ENCODE measurements at regions not wholly inside any gene's neighbourhood (a gene's known extent, or its start where the extent isn't known, plus 50 kb on each side); places are given as distances from the start of the nearest gene placed in this dataset.

DNA sequence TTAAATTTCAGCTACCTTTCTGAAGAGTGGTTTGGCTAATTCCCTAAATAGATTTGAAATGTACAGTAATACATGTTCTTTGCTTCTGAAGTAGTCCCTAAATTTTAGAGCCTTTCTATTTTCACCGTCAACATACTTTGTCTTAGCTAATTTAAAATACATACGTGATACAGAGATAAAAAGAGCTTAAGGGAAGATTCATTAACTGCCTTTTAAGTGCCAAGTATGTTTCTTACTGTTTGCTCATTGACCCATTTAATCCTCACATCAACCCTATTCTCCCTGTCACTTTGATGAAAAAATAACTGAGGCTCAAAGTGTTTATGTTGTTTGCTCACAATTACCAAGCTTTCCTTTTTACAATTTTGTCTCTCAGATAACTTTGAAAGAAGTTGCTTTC is 118.6 kb upstream of the CDH7 start:
- no peak for DNase-seq
- TF ChIP-seq, protein P1, sequence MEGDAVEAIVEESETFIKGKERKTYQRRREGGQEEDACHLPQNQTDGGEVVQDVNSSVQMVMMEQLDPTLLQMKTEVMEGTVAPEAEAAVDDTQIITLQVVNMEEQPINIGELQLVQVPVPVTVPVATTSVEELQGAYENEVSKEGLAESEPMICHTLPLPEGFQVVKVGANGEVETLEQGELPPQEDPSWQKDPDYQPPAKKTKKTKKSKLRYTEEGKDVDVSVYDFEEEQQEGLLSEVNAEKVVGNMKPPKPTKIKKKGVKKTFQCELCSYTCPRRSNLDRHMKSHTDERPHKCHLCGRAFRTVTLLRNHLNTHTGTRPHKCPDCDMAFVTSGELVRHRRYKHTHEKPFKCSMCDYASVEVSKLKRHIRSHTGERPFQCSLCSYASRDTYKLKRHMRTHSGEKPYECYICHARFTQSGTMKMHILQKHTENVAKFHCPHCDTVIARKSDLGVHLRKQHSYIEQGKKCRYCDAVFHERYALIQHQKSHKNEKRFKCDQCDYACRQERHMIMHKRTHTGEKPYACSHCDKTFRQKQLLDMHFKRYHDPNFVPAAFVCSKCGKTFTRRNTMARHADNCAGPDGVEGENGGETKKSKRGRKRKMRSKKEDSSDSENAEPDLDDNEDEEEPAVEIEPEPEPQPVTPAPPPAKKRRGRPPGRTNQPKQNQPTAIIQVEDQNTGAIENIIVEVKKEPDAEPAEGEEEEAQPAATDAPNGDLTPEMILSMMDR (IDR thresholded peaks at IDR 0.05), result no peak
- TF ChIP-seq POLR2A (IDR thresholded peaks at IDR 0.05), result no peak
- Histone ChIP-seq H3K27me3 (no peaks in the 10 kb centered on the region), H3K9me3 (no peaks in the 10 kb centered on the region), H3K4me3 (no peak overlapping the region), H3K27ac (no peak overlapping the region), H3K36me3 (no peaks in the 10 kb centered on the region), H3K4me1 (no peaks in the 10 kb centered on the region)
- intact Hi-C loops (cut with DNase I; ENCODE audit: low total_unique reads), result no loop called here

DNA sequence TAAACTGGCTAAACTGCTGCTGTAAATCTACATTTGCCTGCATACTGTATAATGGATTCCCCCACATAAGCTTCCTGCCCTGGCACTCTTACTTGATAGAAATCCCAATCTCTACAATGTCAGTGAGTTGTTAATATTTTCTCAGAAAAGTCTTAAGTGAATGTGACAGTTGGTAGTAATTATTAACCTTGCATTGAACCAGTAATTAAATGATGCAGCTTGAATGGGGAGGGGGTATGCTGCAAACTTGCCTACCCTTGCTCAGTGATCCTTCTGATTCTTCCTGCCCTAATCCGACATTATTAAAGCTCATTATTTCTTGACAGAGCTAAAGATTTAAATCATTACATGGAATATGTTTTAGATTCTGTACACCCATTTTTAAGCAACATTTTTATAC is 119.0 kb upstream of the CDH7 start:
- DNase-seq, result no peak
- intact Hi-C loops (cut with DNase I; ENCODE audit: low total_unique reads), result no loop called here
- Histone ChIP-seq H3K4me1 (no peaks in the 10 kb centered on the region), H3K27me3 (no peaks in the 10 kb centered on the region), H3K4me3 (no peak overlapping the region), H3K9me3 (no peaks in the 10 kb centered on the region), H3K36me3 (no peaks in the 10 kb centered on the region), H3K27ac (no peak overlapping the region)
- TF ChIP-seq, protein P1 (IDR thresholded peaks at IDR 0.05), result no peak
- no peak for TF ChIP-seq POLR2A (IDR thresholded peaks at IDR 0.05)

DNA sequence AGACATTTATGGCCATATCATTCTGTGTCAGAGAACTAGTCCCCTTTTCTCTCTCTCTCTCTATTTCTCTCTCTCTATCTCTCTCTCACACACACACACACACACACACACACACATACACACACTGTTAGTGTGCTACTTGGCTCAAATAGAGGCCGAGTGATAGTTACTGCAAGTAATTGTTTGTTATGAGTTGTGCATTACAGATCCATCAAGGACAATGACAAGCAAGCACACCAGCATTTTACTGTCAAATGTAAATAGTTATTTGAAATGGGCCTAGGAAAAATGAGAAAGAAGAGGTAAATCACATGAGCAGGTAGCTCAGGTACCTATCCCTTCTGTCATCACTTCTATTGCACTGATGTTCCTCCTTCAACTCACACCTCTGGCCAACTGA is 122.4 kb upstream of the CDH7 start:
- Histone ChIP-seq H3K27me3 (no peaks in the 10 kb centered on the region), H3K4me3 (no peak overlapping the region), H3K27ac (no peak overlapping the region), H3K4me1 (no peaks in the 10 kb centered on the region), H3K36me3 (no peaks in the 10 kb centered on the region), H3K9me3 (no peaks in the 10 kb centered on the region)
- DNase-seq, result no peak
- TF ChIP-seq, protein P1 (IDR thresholded peaks at IDR 0.05), result no peak
- TF ChIP-seq POLR2A (IDR thresholded peaks at IDR 0.05), result no peak
- intact Hi-C loops (cut with DNase I; ENCODE audit: low total_unique reads), result no loop called here

DNA sequence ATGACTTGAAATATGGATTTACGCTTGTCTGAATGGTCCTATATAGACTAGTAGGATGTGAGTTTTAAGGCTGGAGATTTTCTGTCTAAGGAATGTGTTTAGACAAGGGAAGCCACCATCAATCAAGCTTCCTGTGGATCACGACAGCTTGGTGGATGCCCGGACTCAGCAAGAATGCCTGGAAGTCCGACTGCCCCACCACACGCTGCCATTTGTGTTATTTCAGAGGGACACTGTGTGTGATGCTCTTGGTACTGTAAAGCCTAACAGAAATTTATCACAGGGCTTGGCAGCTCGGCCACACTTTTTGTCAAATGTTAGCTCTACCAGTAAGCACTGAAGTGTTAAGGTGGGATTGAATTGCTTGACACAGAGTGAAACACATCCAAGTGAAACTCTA is 127.1 kb upstream of the CDH7 start:
- Histone ChIP-seq H3K27me3 (no peaks in the 10 kb centered on the region), H3K4me3 (no peak overlapping the region), H3K9me3 (no peaks in the 10 kb centered on the region), H3K36me3 (no peaks in the 10 kb centered on the region), H3K4me1 (no peaks in the 10 kb centered on the region), H3K27ac (no peak overlapping the region)
- no peak for DNase-seq
- no peak for TF ChIP-seq POLR2A (IDR thresholded peaks at IDR 0.05)
- TF ChIP-seq, protein P1 (IDR thresholded peaks at IDR 0.05), result no peak
- intact Hi-C loops (cut with DNase I; ENCODE audit: low total_unique reads), result no loop called here

DNA sequence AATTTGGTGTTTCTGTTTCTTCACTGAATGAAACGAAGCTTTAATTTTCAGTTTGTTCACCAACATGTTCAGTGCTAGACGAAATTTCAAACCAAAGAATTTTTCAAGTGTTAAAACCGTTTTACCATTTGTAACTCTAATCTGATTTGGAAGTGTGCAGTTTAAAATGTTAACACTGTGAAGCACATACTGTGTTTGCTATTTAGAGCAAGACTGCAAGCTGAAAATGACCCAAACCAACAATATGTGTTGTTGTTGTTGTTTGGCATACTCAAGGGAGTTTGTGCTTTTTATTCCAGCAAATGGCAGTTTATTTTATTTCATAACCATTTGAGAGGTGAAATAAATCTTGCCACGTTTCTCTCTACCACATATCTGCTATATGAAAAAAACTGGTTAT is 128.4 kb upstream of the CDH7 start:
- H3K9me3 ChIP-seq, result no peaks in the 10 kb centered on the region
- no peaks in the 10 kb centered on the region for H3K4me1 ChIP-seq
- DNase-seq, result no peak
- no peaks in the 10 kb centered on the region for H3K27me3 ChIP-seq
- no peak overlapping the region for H3K4me3 ChIP-seq
- TF ChIP-seq, protein P1 (IDR thresholded peaks at IDR 0.05), result no peak
- no peak for TF ChIP-seq POLR2A (IDR thresholded peaks at IDR 0.05)
- H3K27ac ChIP-seq, result no peak overlapping the region
- H3K36me3 ChIP-seq, result no peaks in the 10 kb centered on the region
- intact Hi-C loops (cut with DNase I; ENCODE audit: low total_unique reads), result no loop called here
